PC-9 (cell line): ENCODE measurements at regions not wholly inside any gene's neighbourhood (a gene's known extent, or its start where the extent isn't known, plus 50 kb on each side); places are given as distances from the start of the nearest gene placed in this dataset.

Experiments
- BruUV-seq: library from RNA; stranded (reverse); fragments of 400-500 nt; replicated peaks from 2 replicates; lab custom pipeline; 2021; lab: Mats Ljungman, UMichigan
- CTCF ChIA-PET: fragments of 300-600 bp; sonication (Branson Sonifier 250); formaldehyde crosslinking; loops from one replicate; lab custom pipeline; 2022; ENCODE audit warnings: antibody characterized with exemption; lab: Charles Lee
- POLR2A ChIA-PET: fragments of 300-600 bp; sonication (Branson Sonifier 250); formaldehyde crosslinking; loops from one replicate; lab custom pipeline; 2022; ENCODE audit warnings: antibody characterized with exemption; ENCODE audit not compliant: unreplicated experiment; lab: Charles Lee
- DNase-seq, 2 experiments: peaks; one replicate each; pipeline versions ENCODE4 v3.0.0 to v3.0.0-alpha.2; 2015 to 2022; ENCODE audit warnings: mixed read lengths in 1 of 2
- H2AFZ ChIP-seq: fragments of 200-600 bp; sonication (generic); 2 replicates; pipeline ENCODE4 v1.8.1; 2017; ENCODE audit warnings: antibody characterized with exemption
- H3F3A ChIP-seq: fragments of 200-600 bp; sonication (generic); 2 replicates; pipeline ENCODE4 v1.8.1; 2017; ENCODE audit warnings: antibody characterized with exemption, mild to moderate bottlenecking, low read depth; ENCODE audit not compliant: insufficient read depth
- H3K27ac ChIP-seq: fragments of 200-600 bp; sonication (generic); 2 replicates; pipeline ENCODE4 v1.6.1; 2016; ENCODE audit warnings: mixed run types
- H3K27me3 ChIP-seq: fragments of 200-600 bp; sonication (generic); 2 replicates; pipeline ENCODE4 v1.6.1; 2016; ENCODE audit warnings: low read depth, mixed run types; ENCODE audit not compliant: insufficient read depth
- H3K36me3 ChIP-seq: fragments of 200-600 bp; sonication (generic); 2 replicates; pipeline ENCODE4 v1.6.1; 2016; ENCODE audit warnings: low read depth, mixed run types
- H3K4me1 ChIP-seq: fragments of 200-600 bp; sonication (generic); replicated peaks from 2 replicates; pipeline ENCODE4 v1.6.1; 2016; ENCODE audit warnings: mixed run types; ENCODE audit not compliant: insufficient read depth
- H3K4me2 ChIP-seq: fragments of 200-600 bp; sonication (generic); 2 replicates; pipeline ENCODE4 v1.6.1; 2017; ENCODE audit warnings: mixed run types
- H3K4me3 ChIP-seq: fragments of 200-600 bp; sonication (generic); 2 replicates; pipeline ENCODE4 v1.6.1; 2016; ENCODE audit warnings: mixed run types
- H3K79me2 ChIP-seq: fragments of 200-600 bp; sonication (generic); 2 replicates; pipeline ENCODE4 v1.6.1; 2017; ENCODE audit warnings: low read depth, mixed run types
- H3K9me2 ChIP-seq: fragments of 200-600 bp; sonication (generic); 2 replicates; pipeline ENCODE4 v1.8.1; 2017; ENCODE audit warnings: mild to moderate bottlenecking; ENCODE audit not compliant: insufficient read depth
- H3K9me3 ChIP-seq: fragments of 200-600 bp; sonication (generic); 2 replicates; pipeline ENCODE4 v1.8.1; 2016; ENCODE audit warnings: low read depth; ENCODE audit not compliant: insufficient read depth
- H4K20me1 ChIP-seq: fragments of 200-600 bp; sonication (generic); 2 replicates; pipeline ENCODE4 v1.8.1; 2017; ENCODE audit not compliant: insufficient read depth
- CTCF ChIP-seq: fragments of 200-600 bp; sonication (generic); conservative IDR thresholded peaks from 2 replicates; pipeline ENCODE4 v1.6.1; 2017; ENCODE audit warnings: mixed run types, antibody characterized with exemption, mild to moderate bottlenecking, moderate library complexity
- EZH2 ChIP-seq: fragments of 200-600 bp; sonication (generic); IDR thresholded peaks from 2 replicates; pipeline ENCODE4 v1.8.0; 2017; ENCODE audit warnings: antibody characterized with exemption, low read depth
- intact Hi-C: fragments of 100-400 bp; cut with micrococcal nuclease; formaldehyde crosslinking; loops from one replicate; pipeline ENCODE4 v1.10.0; 2022; ENCODE audit not compliant: unreplicated experiment

DNA sequence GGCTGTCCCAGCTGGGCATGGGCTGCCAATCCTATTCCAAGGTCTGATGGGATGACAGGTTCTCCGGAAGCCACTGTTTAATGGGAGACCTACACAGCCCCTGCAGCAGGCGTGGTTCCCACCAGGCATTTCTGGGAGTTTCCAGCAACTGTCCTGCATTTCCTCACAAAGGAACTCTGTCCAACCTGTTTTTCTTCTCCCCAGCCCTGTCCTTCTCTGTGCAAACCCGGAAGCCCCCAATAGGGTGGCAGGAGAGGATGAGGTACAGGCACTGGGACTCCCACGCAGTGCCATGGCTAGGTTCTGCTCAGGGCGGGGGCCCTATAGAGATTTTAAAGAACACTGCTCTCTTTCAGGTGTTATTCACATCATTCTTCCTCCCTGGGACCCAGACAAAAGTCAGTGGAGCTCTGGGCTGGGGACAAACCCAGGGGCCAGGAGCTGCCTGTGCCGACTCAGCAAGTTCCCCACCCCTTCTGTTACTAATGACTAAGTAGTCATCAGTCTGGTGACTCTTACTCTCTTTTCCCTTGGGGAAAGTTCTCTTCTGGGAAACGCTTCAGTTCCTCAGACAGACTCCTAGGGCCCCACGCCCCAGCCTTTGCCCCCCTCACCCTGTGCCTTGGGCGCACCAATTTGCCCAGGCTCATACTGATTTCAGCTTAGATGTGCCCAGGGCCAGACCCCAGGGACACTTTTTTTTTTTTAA is 97.7 kb downstream of the CD47 start:
- H3K27me3 ChIP-seq = no peaks in the 10 kb centered on the region
- H3K9me2 ChIP-seq = no peaks in the 10 kb centered on the region
- H4K20me1 ChIP-seq = no peaks in the 10 kb centered on the region
- DNase-seq = peak; percentile 74 to 94
- ChIA-PET POLR2A (interaction anchor here (0.6 to 0.7 kb wide), 3 partner anchors 30 to 607 kb away, joined by 3 to 4 read pairs (median 4); no protein-coding TSS in a partner anchor), CTCF (no interaction called here)
- peaks cover 38% of the 10 kb centered on the region for H3F3A ChIP-seq
- no peaks in the 10 kb centered on the region for H3K9me3 ChIP-seq
- TF ChIP-seq CTCF (no peak), EZH2 (no peak)
- no peaks in the 10 kb centered on the region for H3K79me2 ChIP-seq
- H3K4me2 ChIP-seq = peak overlapping the region; percentile 77
- peak overlapping the region; percentile 78 for H2AFZ ChIP-seq
- peaks cover 70% of the 10 kb centered on the region for H3K4me1 ChIP-seq
- intact Hi-C loops = no loop called here
- peak overlapping the region; percentile 92 for H3K27ac ChIP-seq
- H3K4me3 ChIP-seq = peak overlapping the region; percentile 39; the same call in 1 of the 2 replicates
- TSS peak; percentile 26 for BruUV-seq
- H3K36me3 ChIP-seq = no peaks in the 10 kb centered on the region

DNA sequence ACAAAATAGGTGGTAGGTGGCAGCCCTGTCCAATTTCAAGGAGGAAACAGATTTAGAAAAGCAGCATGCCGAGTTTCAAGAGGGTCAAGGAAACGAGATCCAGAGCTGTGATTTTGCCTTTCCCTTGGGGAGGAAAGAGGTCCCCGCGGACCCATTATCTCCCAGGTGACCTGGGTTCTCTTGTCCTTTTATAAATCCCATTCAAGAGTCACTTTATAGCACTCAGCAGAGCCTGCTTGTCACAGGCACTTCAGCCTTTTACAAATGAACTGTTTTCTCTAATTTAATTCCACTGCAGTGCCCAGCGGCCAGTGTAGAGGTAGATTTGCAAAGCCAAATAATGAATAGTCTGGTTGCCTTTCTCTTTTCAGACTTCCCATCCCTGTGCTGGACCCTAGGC is 99.9 kb downstream of the CD47 start:
- H3K4me2 ChIP-seq = no peak overlapping the region
- intact Hi-C loops = no loop called here
- no peaks in the 10 kb centered on the region for H3K79me2 ChIP-seq
- no peaks in the 10 kb centered on the region for H4K20me1 ChIP-seq
- no peaks in the 10 kb centered on the region for H3K9me3 ChIP-seq
- no TSS peak for BruUV-seq
- H3K9me2 ChIP-seq = no peaks in the 10 kb centered on the region
- POLR2A ChIA-PET = no interaction called here
- H2AFZ ChIP-seq = no peak overlapping the region
- H3K36me3 ChIP-seq = no peaks in the 10 kb centered on the region
- CTCF ChIA-PET = no interaction called here
- H3K4me3 ChIP-seq = no peak overlapping the region
- no peak for TF ChIP-seq EZH2
- TF ChIP-seq CTCF = no peak
- peaks cover 82% of the 10 kb centered on the region for H3K4me1 ChIP-seq
- no peak overlapping the region for H3K27ac ChIP-seq
- peaks cover 58% of the 10 kb centered on the region for H3F3A ChIP-seq
- H3K27me3 ChIP-seq = no peaks in the 10 kb centered on the region
- DNase-seq = no peak

GRCh38 chr3:107990433-107990832 is 100.4 kb downstream of the CD47 start:
- Histone ChIP-seq H3K27ac (no peak overlapping the region), H3K36me3 (no peaks in the 10 kb centered on the region), H3F3A (peaks cover 60% of the 10 kb centered on the region), H3K9me3 (no peaks in the 10 kb centered on the region), H3K9me2 (no peaks in the 10 kb centered on the region), H3K4me2 (no peak overlapping the region), H3K4me1 (peaks cover 85% of the 10 kb centered on the region), H4K20me1 (no peaks in the 10 kb centered on the region), H3K27me3 (no peaks in the 10 kb centered on the region), H2AFZ (no peak overlapping the region), H3K79me2 (no peaks in the 10 kb centered on the region), H3K4me3 (no peak overlapping the region)
- POLR2A ChIA-PET = interaction anchor here (0.5 kb wide), 1 partner anchor 481 kb away, joined by 7 read pairs; no protein-coding TSS in a partner anchor
- DNase-seq = no peak
- intact Hi-C loops = no loop called here
- no TSS peak for BruUV-seq
- CTCF ChIA-PET = no interaction called here
- TF ChIP-seq CTCF (no peak), EZH2 (no peak)
